ENCODE measurements at regions not wholly inside any gene's neighbourhood (a gene's known extent, or its start where the extent isn't known, plus 50 kb on each side); places are given as distances from the start of the nearest gene placed in this dataset.
A peak's percentile ranks its signal among the peaks of the same experiment; 100 is the strongest.
"Not testable (repeated sequence)": the region's sequence is repeated elsewhere in the genome, so short reads cannot be mapped to it uniquely, and the experiment has no call there.

DNA sequence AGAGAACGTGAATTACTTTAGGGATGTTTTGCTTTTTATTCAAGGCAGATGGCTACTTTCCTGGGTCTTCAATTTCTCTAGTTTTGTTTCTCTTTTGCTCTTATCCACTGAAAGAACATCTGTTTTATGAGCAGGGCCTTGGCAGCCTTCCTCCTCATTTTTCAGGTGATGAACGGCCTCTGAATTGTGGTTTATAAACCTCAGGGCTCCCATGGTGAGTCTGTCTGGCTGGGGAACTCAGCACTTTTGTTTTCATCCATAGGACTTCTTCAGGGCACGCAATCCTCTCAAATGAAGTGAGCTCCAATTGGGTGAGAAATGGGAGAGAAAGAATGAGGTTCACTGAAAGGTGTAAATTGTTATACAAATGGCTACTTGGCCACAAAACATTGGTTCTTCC, 186.4 kb upstream of the ERCC4 start:
- no peaks in the 10 kb centered on the region for H3K36me3 Mint-ChIP-seq (ENCODE audit: low read depth)
- H3K9me3 Mint-ChIP-seq (ENCODE audit: low read depth) = peaks cover 14% of the 10 kb centered on the region
- H3K4me1 Mint-ChIP-seq (ENCODE audit: low read depth) = no peaks in the 10 kb centered on the region
- no peak overlapping the region for H3K4me3 Mint-ChIP-seq (ENCODE audit: unreplicated experiment)
- H3K27ac Mint-ChIP-seq (ENCODE audit: unreplicated experiment) = no peak overlapping the region
- H3K27me3 Mint-ChIP-seq (ENCODE audit: low read depth) = no peaks in the 10 kb centered on the region
- TF ChIP-seq, protein P1, sequence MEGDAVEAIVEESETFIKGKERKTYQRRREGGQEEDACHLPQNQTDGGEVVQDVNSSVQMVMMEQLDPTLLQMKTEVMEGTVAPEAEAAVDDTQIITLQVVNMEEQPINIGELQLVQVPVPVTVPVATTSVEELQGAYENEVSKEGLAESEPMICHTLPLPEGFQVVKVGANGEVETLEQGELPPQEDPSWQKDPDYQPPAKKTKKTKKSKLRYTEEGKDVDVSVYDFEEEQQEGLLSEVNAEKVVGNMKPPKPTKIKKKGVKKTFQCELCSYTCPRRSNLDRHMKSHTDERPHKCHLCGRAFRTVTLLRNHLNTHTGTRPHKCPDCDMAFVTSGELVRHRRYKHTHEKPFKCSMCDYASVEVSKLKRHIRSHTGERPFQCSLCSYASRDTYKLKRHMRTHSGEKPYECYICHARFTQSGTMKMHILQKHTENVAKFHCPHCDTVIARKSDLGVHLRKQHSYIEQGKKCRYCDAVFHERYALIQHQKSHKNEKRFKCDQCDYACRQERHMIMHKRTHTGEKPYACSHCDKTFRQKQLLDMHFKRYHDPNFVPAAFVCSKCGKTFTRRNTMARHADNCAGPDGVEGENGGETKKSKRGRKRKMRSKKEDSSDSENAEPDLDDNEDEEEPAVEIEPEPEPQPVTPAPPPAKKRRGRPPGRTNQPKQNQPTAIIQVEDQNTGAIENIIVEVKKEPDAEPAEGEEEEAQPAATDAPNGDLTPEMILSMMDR (IDR thresholded peaks at IDR 0.05) = no peak
- no peak for DNase-seq (ENCODE audit: low spot score)

DNA sequence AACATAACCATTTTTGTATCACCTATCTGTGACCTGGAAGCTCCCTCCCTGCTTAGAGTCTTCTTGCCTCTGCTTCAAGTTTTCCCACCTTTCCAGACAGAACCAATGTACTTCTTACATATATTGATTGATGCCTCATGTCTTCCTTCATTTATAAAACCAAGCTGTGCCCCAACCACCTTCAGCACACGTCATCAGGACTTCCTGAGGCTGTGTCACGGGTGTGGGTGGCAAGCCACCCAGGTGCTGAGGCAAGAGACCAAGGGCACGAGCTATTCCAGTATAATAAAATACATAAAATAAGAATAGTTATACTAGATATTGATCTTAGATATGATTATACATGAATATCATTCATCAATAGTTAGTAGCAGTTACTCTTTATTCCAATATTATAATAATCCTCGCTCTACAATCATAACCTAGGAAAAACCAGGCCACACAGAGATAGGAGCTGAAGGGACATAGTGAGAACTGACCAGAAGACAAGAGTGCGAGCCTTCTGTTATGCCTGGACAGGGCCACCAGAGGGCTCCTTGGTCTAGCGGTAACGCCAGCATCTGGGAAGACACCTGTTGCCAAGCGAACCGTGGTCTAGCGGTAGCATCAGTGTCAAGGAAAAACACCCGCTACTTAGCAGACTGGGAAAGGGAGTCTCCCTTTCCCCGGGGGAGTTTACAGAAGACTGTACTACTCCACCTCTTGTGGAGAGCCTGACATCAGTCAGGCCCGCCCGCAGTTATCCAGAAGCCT, 180.2 kb upstream of the ERCC4 start:
- TF ChIP-seq, protein P1 (IDR thresholded peaks at IDR 0.05) = peak; percentile 15
- H3K9me3 Mint-ChIP-seq (ENCODE audit: low read depth) = peaks cover 17% of the 10 kb centered on the region
- H3K27me3 Mint-ChIP-seq (ENCODE audit: low read depth); H3K4me3 Mint-ChIP-seq (ENCODE audit: unreplicated experiment); H3K36me3 Mint-ChIP-seq (ENCODE audit: low read depth); DNase-seq (ENCODE audit: low spot score); H3K4me1 Mint-ChIP-seq (ENCODE audit: low read depth); H3K27ac Mint-ChIP-seq (ENCODE audit: unreplicated experiment): not testable (repeated sequence)

DNA sequence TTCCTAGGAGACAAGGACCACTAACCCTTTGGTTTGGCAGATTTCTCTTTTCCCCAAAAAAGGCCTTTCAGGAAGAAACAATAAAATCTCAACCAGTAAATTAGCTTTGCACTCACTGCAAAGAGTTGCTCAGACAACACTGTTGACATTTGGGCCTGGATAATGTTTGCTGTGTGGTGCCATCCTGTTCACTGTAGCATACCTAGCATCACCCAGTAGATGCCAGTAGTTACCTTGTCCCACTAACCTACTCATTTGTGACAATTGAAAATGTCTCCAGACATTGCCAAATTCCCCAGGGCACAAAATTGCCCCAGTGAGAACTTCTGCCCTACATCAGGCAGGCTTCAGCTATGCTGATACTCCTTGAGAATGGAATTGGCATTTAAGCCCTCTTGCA, 177.0 kb upstream of the ERCC4 start:
- no peak overlapping the region for H3K27ac Mint-ChIP-seq (ENCODE audit: unreplicated experiment)
- DNase-seq (ENCODE audit: low spot score) = no peak
- TF ChIP-seq, protein P1 (IDR thresholded peaks at IDR 0.05) = no peak
- no peaks in the 10 kb centered on the region for H3K36me3 Mint-ChIP-seq (ENCODE audit: low read depth)
- no peaks in the 10 kb centered on the region for H3K27me3 Mint-ChIP-seq (ENCODE audit: low read depth)
- H3K9me3 Mint-ChIP-seq (ENCODE audit: low read depth) = peaks cover 23% of the 10 kb centered on the region
- no peak overlapping the region for H3K4me3 Mint-ChIP-seq (ENCODE audit: unreplicated experiment)
- H3K4me1 Mint-ChIP-seq (ENCODE audit: low read depth) = no peaks in the 10 kb centered on the region

DNA sequence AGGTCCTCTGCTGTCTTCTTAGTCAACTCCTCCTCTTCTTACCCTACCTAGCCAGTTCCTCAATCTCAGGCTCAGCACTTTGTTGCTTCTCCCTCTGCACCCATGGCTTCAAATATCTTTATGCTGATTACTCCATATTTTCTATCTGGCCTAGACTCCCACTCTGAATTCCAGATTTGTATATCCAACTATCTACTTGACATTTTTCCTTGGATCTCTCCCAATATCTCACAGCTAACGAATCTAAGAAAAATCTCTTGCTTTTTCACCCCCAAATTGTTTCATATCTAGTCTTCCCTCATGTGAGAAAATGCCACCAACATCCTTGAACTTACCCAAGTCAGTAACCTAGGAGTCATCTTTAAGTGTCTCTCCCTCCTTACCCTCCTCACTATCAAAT, 176.4 kb upstream of the ERCC4 start:
- H3K27ac Mint-ChIP-seq (ENCODE audit: unreplicated experiment) = no peak overlapping the region
- TF ChIP-seq, protein P1 (IDR thresholded peaks at IDR 0.05) = no peak
- H3K4me1 Mint-ChIP-seq (ENCODE audit: low read depth) = no peaks in the 10 kb centered on the region
- no peaks in the 10 kb centered on the region for H3K27me3 Mint-ChIP-seq (ENCODE audit: low read depth)
- DNase-seq (ENCODE audit: low spot score) = no peak
- no peaks in the 10 kb centered on the region for H3K36me3 Mint-ChIP-seq (ENCODE audit: low read depth)
- H3K9me3 Mint-ChIP-seq (ENCODE audit: low read depth) = peaks cover 24% of the 10 kb centered on the region
- no peak overlapping the region for H3K4me3 Mint-ChIP-seq (ENCODE audit: unreplicated experiment)

DNA sequence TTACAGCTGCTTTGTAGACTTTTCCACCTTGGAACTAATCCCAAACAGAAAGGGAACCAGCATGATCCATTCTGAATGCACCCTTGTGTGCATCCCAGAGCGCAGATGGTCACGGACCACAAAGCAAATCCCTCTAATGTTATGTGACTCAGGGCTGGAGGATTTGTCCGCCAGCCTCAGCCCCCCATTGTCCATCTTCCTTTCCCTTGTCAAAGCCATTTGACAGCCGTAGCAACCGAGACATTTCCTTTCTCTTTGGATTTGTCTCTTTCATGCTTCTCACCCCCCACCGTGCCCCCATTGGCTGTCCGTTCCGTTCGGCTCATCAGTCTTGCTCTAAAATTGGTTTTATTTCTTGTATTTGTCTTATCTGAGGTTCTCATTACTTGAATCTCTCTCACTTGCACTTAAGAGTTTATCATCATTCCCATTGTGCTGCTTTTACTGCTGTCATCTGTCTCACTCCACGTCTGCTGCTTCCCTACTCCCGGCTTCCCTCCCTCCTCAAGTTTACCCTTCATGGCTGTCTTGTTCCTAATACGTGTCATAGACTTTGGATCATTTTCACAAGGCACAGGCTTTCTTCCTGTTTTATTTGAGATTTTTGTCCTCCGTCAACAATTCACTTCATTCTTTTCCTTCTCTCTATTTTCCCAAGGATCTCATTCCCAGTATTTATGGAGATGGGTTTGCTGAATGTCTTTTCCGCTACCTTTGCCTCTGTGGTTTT, 163.4 kb upstream of the ERCC4 start:
- no peaks in the 10 kb centered on the region for H3K4me1 Mint-ChIP-seq (ENCODE audit: low read depth)
- H3K36me3 Mint-ChIP-seq (ENCODE audit: low read depth) = no peaks in the 10 kb centered on the region
- TF ChIP-seq, protein P1 (IDR thresholded peaks at IDR 0.05) = no peak
- H3K27me3 Mint-ChIP-seq (ENCODE audit: low read depth) = peaks cover 16% of the 10 kb centered on the region
- H3K9me3 Mint-ChIP-seq (ENCODE audit: low read depth) = peaks cover 2% of the 10 kb centered on the region
- no peak overlapping the region for H3K27ac Mint-ChIP-seq (ENCODE audit: unreplicated experiment)
- H3K4me3 Mint-ChIP-seq (ENCODE audit: unreplicated experiment) = no peak overlapping the region
- DNase-seq (ENCODE audit: low spot score) = no peak
